Pons (tissue), 1 donor: ENCODE measurements at regions not wholly inside any gene's neighbourhood (a gene's known extent, or its start where the extent isn't known, plus 50 kb on each side); places are given as distances from the start of the nearest gene placed in this dataset.
A peak's percentile ranks its signal among the peaks of the same experiment; 100 is the strongest.
"Not testable (repeated sequence)": the region's sequence is repeated elsewhere in the genome, so short reads cannot be mapped to it uniquely, and the experiment has no call there.

Experiments
- DNase-seq: peaks from one replicate; pipeline ENCODE4 v3.0.0-alpha.2; 2016; ENCODE audit warnings: low spot score

DNA sequence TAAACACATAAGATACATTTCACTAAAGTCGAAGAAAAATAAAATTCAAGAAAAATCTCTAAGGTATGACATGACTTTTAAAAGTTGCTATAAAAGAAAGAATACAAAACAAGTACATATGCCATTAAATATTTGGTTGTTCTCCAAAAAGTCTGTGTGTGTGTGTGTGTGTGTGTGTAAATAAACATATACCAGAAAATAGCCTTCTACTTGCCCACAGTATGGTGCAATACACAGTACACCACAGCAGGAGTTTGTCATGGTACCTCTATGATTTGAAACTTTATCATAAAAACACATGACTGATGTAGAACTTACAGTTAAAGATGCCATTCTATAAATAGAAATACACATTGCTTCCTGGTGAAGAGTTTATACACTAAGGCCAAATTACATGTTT is 692.7 kb upstream of the MGAT4C start:
- no peak for DNase-seq

DNA sequence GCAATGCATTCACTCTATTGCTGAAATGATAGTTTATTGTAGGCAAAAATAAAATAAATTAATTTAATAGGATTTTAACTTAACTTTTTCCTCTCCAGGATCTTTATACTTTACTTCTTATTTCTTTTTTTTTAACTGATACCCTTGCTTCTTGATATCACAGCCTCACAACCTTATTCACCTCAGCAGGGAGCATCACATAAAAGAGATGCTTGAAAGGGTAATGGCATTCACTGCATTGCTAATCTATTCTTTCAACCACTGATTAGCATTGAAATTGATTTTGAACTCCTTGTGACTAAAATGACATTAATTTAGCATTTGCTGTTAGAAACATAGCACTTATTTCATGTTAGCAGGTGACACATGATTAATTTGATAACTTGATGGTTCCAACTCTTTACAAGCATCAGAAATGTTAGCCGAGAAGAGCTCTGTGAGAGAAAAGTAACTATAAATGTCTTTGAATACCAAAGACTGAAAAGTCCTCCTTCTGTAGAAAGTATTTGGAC is 689.5 kb upstream of the MGAT4C start:
- no peak for DNase-seq

DNA sequence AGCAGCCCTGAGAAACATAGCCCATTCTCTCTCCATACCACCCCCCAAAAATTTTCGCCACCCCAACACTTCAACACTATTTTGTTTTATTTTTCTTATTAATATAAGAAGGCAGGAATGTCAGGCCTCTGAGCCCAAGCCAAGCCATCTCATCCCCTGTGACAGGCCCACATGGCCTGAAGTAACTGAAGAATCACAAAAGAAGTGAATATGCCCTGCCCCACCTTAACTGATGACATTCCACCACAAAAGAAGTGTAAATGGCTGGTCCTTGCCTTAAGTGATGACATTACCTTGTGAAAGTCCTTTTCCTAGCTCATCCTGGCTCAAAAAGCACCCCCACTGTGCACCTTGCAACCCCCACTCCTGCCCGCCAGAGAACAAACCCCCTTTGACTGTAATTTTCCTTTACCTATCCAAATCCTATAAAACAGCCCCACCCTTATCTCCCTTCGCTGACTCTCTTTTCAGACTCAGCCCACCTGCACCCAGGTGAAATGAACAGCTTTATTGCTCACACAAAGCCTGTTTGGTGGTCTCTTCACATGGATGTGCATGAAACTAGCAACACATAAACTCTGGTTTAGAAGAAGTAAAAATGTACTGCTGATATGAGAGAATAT is 688.1 kb upstream of the MGAT4C start:
- not testable (repeated sequence) for DNase-seq

DNA sequence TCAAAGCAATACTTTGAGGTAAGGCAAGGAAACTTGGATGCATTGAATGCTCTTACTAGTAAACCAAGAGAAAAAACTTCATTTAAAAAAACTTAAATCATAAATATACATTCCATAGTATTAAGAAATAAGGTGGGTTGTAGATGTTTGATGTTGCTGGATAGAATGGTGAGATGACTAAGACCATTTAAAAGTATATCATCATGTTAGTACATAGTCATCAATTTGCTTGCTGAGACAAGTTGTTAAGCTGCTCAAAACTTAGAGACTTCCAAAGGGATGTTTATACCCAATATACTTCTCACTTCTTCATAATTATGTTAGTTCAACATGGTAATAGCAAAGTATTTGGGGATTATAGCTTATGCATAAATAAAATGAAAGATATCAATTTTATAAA is 675.5 kb upstream of the MGAT4C start:
- DNase-seq: no peak

DNA sequence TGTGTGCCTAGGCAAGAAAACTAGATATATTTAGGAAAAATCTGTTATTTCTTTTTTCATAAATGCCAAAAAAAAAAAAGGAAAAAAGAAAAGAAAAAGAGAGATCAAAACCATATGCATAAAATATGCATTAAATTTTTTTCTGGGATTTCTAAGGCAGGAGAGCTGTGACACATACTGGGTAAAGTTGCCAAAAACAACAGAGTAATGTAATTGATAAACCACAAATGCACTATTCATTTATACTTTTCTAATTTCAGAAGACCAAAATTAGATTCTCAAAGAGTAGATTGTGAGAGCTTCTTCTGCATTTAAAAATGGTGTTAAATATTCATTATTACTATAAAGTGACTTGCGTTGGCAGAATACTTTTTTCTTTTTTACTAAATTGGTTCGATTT is 673.8 kb upstream of the MGAT4C start:
- DNase-seq: no peak

DNA sequence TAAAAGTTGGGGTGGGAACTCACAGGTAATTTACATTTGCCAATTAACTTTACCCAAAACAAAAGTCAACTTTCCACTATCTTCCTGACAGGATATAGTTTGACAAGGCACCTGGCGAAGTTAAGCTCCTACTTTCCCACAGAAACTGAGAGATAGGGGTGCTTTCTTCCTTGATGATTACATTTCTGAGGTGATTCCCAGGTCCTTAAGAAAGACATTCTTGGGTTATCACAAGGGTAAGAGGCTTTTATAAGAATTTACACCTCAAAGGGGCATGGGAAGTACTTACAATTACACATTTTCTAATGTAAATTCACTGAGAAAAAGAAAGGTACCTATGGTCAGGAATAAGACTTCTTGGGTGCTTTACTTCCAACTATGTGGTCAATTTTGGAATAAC is 660.9 kb upstream of the MGAT4C start:
- DNase-seq: no peak

DNA sequence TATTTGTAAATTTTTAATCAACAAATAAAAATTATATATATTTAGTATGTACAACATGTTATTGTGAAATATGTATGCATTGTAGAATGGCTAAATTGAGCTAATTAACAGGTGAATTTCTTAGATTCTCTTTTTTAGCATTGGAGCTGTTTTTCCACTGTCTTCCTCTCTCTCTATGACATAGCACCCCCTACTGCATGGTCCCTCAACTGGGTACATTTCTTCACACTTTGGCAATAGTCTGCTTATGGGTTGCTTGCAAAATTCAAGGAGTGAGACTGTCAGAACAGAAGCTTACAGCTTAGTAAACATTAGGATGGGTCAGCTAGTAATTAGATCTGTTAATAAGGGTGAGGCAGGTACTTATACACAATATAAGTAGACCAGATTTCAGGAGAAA is 658.5 kb upstream of the MGAT4C start:
- peak; percentile 38 for DNase-seq

DNA sequence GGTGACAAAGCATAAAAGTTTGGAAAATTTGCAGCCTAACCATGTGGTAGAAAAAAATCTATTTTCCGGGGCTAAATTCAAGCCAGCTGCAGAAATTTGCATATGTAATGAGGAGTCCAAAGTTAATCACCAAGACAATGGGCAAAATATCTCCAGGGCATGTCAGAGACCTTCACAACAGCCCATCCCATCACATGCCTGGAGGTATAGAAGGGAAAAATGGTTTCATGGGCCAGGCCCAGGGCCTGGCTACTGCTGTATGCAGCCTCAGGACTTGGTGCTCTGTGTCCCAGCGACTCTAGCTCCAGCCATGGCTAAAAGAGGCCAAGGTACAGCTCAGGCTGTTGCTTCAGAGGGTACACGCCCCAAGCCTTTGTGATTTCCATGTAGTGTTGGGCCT is 655.8 kb upstream of the MGAT4C start:
- no peak for DNase-seq

DNA sequence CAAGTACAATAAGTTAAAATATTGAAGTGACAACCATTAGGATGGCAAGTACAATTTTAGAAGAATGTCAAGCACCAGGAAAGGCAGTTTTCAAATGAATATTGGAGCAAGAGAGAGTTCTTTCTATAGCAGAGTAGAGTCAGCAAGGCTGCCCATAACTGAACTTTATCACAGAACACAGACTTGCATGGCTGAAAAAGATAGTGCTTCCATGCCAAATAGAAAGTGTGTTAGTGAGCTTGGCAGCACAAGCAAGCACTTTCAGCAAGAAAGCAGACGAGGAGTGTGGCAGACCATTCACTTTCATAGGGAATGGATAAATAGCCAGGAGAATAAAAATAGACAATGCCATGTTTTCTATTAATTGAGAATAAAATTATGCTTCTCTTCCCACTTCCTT is 647.0 kb upstream of the MGAT4C start:
- no peak for DNase-seq

DNA sequence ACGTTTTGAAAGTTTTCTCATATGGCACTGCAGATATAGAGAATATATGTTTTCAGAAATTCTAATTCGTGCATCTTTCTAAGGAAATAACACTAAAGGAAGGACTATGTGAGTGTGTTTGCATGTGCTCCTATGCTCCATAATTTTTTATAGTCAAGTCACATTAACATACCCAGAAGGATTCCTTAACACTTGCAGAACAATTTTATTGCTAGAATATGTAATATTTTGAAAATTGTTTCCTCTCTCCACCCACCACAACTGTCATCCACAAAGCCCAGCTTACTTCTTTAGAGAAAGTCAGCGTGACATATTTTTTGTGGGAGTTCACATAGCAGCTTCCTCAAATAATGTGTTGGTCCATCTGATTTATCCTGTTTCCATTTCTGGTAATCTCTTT is 604.6 kb upstream of the MGAT4C start:
- DNase-seq: no peak

DNA sequence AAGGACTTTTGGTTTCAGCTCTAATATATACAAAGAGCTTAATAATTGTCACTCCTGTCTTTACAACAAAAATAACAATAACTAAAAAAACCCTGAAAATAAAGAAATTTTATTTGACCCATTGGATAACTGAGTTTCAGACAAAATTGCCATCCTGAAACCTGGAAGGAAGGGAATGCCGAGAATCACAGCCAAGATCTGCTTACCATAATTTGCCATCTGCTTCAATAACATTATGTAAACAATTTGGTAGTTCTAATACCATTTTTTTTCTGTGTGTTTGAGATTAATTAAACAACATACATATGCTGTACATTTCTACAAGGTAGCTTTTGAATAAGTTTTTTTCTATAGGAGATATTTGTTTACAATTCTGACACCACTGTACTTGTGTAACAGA is 596.3 kb upstream of the MGAT4C start:
- DNase-seq: no peak

DNA sequence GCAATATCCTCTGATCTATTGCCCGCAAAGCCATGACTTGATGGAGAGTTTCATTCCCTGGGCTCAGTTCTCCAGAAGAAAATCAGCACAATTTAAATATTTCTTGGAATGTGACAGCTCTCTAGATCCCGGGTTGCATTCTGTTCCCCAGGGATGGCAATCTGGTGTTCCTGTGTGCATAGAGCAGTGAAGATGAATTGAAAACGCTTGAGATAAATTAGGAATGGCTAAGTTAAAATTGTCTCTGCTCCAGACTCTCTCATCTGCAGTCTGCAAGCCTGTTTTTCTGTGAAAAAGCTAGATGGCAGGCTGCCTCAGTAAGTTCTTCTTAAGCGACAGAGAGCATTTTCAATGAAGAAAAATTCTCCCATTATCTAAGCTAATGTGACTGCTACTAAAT is 582.5 kb upstream of the MGAT4C start:
- DNase-seq: peak; percentile 45

DNA sequence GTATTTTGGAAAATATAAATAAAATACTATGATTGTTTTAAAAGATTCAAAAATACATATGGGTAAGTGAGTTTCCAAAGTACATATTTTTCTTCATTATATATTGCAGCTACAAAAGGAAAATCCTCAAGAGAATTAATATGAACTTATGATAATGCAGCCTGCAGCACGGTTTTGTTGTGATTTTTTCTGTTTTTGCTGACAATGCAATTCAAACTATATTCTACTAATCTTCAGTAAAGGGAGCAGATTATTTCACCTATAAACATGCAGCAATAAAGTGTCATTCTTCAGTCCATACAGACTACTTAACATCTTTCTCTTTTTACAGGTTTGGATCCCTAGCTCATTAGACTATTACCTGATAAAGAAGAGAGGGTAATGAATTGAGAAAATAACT is 582.1 kb upstream of the MGAT4C start:
- no peak for DNase-seq

DNA sequence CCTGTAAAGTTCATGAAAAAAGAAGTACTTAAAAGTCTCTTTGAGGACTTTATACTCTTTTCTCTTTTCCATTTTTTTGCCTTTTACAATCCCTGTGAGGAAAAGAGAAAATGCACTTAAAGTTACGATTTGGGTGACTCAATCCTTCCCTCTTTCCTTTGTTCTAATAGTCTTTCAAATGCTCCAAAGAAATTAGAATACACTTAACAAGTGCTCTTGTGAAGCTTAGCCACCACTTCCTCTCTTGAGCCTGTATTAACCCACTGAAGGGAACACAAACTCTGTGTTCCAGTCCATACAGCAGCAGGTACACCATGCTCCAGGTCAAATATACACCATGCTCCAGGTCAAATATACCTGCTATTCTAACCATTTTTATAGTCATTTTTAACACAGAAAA is 581.1 kb upstream of the MGAT4C start:
- no peak for DNase-seq

DNA sequence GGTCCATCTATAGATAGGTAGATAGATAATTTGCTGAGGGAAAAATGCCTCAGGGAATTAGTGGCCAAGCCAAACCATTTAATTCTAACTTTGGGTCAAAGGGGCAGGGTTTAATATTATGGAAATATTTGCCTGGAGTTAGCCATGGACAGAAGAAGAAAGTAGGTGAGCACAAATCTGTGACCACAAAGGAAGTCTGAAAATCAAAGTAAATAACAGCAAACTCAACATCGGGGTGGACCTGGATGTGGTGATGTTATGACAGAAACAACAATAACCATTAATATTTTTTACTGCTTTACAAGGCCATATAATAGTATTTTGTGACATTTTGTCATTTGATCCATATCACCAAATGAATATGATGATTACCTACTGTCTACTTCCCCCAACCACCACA is 578.0 kb upstream of the MGAT4C start:
- DNase-seq: no peak

DNA sequence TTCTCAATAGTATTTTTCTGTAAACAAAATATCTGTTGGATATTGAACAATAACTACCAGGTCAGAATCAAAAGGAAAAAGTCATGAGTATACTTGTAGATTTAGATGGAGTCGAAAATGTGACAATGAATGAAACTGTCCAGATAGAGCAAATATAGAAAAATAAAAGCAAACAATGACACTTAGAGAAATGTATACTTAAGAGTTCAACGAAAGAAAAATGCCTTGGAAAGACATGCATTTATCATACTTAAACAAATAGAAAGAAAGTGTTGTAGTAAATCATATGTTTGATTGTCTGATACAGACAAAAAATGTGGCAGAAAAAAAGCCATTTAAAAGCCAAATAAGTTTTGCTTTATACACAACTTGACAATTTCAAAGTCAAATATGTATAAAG is 571.2 kb upstream of the MGAT4C start:
- DNase-seq: no peak

DNA sequence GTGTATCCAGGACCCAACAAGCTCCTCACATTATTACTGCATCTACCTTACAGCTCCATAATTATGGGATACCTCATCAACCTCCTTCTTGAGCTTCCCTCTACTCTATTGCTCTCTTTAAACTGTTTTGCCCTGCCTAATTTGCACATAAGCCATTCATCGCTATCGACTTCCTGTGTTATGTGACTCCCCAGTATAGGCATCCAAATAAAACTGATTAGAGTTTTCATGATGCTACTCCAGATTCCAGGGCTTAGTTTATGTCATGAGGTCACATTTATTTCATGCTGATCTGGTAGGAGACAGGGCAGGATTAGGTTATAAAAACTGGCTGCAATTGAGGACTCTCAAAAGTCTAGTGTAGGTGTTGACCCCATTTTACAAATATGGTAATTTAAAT is 569.9 kb upstream of the MGAT4C start:
- no peak for DNase-seq

DNA sequence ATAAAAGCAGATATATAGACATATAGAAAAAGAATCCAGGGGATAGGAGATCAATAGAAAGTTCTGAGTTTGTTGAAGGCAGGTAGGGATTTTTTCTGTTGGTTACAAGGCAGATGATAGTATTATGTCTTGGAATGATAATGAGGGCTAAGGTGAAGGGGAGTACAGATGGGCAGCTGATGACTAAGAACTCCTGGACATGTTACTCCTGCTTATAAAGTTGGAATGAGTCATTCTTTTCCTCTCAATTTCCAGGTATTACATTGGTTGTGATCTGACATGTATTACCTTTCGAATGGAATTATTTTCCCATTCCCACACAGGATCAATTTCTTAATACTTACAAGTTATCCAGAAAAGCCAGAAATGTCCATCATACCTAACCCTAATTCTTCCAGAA is 545.2 kb upstream of the MGAT4C start:
- no peak for DNase-seq

DNA sequence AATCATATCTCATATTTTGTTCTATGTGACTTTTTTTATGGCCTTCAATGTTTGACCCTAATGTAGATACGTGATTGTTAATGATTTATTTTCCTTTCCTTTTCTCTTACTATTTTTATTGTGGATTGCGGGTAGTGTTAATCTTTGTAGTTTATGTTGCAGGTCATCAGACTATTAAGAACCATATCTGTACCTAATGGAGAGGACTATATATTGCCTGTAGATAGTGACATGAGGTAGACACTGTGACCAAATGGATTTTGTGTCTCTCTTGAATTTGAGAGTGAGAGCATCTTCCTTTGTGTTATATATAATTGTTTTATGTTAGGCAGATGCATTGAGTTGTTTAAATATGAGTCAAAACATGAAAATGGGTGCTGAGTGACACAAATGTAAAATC is 543.4 kb upstream of the MGAT4C start:
- DNase-seq: no peak

DNA sequence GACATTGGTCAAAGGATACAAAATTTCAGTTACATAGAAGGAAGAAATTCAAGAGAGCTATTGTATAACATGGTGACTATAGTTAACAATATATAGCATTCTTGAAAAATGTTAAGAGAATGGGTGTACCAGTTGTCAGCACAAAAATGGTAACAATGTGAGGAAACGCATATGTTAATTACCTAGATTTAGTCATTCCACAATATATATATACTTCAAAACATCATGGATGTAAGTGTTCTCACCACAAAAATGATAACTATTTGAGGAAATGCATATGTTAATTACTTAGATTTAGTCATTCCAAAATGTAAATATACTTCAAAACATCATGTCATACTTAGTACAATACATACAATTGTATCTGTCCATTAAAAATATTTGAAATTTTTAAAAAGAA is 540.4 kb upstream of the MGAT4C start:
- no peak for DNase-seq

DNA sequence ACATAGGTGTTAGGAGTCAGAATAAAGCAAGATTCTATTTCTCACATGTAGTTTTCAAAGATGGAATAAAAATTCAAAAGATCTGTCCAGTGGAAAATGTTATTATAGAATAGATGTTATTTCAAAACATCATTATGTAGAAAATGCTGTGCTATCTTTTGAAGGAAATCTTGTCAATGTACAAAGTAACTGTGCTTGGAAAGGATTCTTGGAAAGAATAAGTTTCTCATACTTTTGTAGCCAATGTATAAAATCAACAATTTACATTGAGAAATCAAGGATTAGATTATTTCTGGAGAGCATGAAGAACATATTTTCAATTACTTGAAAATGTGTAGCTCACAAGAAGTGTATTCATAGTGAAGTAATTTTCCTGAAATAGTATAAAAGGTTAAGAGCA is 532.5 kb upstream of the MGAT4C start:
- DNase-seq: no peak

DNA sequence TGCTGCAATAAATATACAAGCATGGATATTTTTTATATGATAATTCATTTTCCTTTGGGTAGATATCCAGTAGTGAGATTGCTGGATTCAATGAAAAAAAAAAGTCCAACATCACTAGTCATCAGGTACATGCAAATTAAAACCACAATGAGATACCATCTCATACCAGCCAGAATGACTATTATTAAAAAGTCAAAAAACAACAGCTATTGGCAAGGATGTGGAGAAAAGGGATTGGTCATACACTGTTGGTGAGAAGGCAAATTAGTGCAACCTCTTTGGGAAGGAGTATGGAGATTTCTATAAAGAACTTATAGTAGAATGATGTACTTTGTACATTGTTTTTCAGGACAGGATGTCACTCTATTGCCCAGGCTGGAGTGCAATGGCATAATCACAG is 531.2 kb upstream of the MGAT4C start:
- no peak for DNase-seq

DNA sequence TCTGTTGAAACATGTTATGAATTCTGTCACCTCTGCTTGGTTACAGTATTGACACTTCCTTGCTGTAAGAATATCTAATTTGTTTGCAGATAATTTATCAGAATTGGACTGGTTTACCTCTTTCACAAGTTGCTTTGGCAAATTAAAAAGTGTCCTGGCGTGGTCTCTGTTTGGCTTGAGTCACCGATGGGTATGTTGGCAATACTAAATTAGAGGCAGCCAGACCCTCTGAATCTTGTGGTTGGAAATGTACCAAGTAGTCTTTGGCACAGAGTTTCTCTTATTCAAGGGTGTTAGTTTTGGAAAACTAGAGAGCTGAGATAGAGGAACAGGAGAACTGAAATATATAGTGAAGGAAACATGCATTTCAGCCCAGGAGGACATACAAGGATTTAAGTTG is 521.1 kb upstream of the MGAT4C start:
- no peak for DNase-seq

DNA sequence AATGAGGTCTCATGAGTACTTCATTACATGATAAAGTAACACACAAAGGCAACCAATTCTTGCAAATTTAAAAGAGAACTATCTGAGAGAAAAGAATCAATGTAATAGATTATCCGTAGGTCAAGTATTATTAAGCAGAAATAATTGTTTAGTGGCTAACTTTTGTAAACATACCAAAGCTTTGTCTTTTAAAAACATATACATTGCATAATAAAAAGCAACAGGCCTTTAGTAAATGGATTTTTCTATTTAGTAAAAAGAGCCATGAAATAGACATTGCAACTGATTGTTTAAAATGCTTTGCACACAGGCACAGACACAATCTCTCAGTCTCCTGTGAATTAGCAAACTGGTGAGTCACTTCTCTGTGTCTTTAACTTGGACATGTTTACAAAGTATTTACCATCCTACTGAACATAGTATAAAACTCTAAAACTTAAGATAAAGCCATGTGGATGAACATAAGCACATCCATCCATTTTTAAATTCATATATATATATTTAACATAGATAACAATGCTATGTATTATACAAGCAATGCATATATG is 518.7 kb upstream of the MGAT4C start:
- DNase-seq: no peak
